ENCODE measurements at regions not wholly inside any gene's neighbourhood (a gene's known extent, or its start where the extent isn't known, plus 50 kb on each side); places are given as distances from the start of the nearest gene placed in this dataset.

DNA sequence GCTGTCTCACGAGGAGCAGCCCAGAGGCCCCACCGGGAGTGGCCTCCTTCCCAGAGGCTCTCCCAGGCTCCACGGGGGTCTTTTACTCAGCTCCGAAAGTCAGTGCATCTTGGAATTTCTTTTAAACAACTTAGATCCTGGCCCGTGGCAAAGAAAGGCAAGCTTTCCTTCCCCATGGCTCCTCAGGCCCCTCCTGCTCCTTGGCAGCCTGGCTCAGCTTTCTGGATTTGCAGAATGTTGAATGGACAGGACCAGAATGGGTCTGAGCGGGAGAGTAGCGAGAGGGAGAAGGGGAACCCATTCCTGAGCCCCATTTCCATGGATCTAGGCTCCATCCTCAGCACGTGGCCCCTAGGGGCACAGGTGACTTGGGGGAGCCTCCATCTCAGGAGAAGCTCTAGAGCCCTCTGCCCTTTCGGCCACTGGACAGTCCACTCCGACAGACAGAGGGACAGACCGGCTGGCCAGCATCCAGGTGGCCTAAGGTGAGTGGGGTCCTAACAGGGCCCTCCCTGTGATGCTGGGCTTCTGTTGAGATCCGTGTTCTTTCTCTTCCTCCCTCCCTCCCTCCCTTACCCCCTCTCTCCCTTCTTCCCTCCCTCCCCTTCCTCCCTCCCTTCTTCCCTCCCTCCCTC is 173.9 kb upstream of the PPP1R26 start:
- no peak for TF ChIP-seq CTCF (IDR thresholded peaks at IDR 0.05)
- TF ChIP-seq POLR2A (IDR thresholded peaks at IDR 0.05) = no peak
